Calu3 (cell line): ENCODE measurements at regions not wholly inside any gene's neighbourhood (a gene's known extent, or its start where the extent isn't known, plus 50 kb on each side); places are given as distances from the start of the nearest gene placed in this dataset.

Source experiments
- BruUV-seq: library from RNA; stranded (reverse); fragments of 400-500 nt; replicated peaks from 2 replicates; lab custom pipeline; 2021; lab: Mats Ljungman, UMichigan
- CTCF ChIA-PET: fragments of 300-600 bp; sonication (Branson Sonifier 250); formaldehyde crosslinking; loops from one replicate; lab custom pipeline; 2022; ENCODE audit warnings: antibody characterized with exemption; lab: Charles Lee
- DNase-seq: peaks from one replicate; pipeline ENCODE4 v3.0.0; 2022
- H3K27ac Mint-ChIP-seq: one replicate; pipeline ENCODE4 v1.8.0; 2022; ENCODE audit warnings: mixed read lengths; ENCODE audit not compliant: unreplicated experiment
- H3K27me3 Mint-ChIP-seq: one replicate; pipeline ENCODE4 v1.8.0; 2022; ENCODE audit warnings: mixed read lengths; ENCODE audit not compliant: unreplicated experiment
- H3K36me3 Mint-ChIP-seq: one replicate; pipeline ENCODE4 v1.8.0; 2022; ENCODE audit warnings: mild to moderate bottlenecking, moderate library complexity, mixed read lengths; ENCODE audit not compliant: insufficient read depth, unreplicated experiment
- H3K4me1 Mint-ChIP-seq: one replicate; pipeline ENCODE4 v1.8.0; 2022; ENCODE audit warnings: mild to moderate bottlenecking, low read depth, mixed read lengths; ENCODE audit not compliant: unreplicated experiment
- H3K4me3 Mint-ChIP-seq: one replicate; pipeline ENCODE4 v1.8.0; 2022; ENCODE audit warnings: mild to moderate bottlenecking, low read depth, moderate library complexity, mixed read lengths; ENCODE audit not compliant: unreplicated experiment
- H3K9me3 Mint-ChIP-seq: one replicate; pipeline ENCODE4 v1.8.0; 2022; ENCODE audit warnings: low read depth, mixed read lengths; ENCODE audit not compliant: unreplicated experiment
- intact Hi-C: fragments of 100-400 bp; cut with micrococcal nuclease; formaldehyde crosslinking; loops from one replicate; pipeline ENCODE4 v1.10.0; 2022; ENCODE audit not compliant: unreplicated experiment
- TF ChIP-seq, protein P1 (sequence below): fragments of 200-600 bp; IDR thresholded peaks from one replicate; pipeline ENCODE4 v1.8.0; 2022; ENCODE audit warnings: antibody characterized with exemption; ENCODE audit not compliant: unreplicated experiment

GRCh38 chr4:108270466-108271450 is 102.0 kb upstream of the LEF1 start:
- no peak overlapping the region for H3K4me3 Mint-ChIP-seq
- no peak overlapping the region for H3K27ac Mint-ChIP-seq
- H3K9me3 Mint-ChIP-seq: no peaks in the 10 kb centered on the region
- no TSS peak for BruUV-seq
- no peaks in the 10 kb centered on the region for H3K36me3 Mint-ChIP-seq
- TF ChIP-seq, protein P1, sequence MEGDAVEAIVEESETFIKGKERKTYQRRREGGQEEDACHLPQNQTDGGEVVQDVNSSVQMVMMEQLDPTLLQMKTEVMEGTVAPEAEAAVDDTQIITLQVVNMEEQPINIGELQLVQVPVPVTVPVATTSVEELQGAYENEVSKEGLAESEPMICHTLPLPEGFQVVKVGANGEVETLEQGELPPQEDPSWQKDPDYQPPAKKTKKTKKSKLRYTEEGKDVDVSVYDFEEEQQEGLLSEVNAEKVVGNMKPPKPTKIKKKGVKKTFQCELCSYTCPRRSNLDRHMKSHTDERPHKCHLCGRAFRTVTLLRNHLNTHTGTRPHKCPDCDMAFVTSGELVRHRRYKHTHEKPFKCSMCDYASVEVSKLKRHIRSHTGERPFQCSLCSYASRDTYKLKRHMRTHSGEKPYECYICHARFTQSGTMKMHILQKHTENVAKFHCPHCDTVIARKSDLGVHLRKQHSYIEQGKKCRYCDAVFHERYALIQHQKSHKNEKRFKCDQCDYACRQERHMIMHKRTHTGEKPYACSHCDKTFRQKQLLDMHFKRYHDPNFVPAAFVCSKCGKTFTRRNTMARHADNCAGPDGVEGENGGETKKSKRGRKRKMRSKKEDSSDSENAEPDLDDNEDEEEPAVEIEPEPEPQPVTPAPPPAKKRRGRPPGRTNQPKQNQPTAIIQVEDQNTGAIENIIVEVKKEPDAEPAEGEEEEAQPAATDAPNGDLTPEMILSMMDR: no peak
- no peaks in the 10 kb centered on the region for H3K4me1 Mint-ChIP-seq
- CTCF ChIA-PET: no interaction called here
- H3K27me3 Mint-ChIP-seq: no peaks in the 10 kb centered on the region
- DNase-seq: no peak
- intact Hi-C loops: no loop called here

- CTCF ChIA-PET: no interaction called here
- no peaks in the 10 kb centered on the region for H3K36me3 Mint-ChIP-seq
- H3K4me1 Mint-ChIP-seq: no peaks in the 10 kb centered on the region
- no peak overlapping the region for H3K4me3 Mint-ChIP-seq
- no peak overlapping the region for H3K27ac Mint-ChIP-seq
- intact Hi-C loops: no loop called here
- BruUV-seq: no TSS peak
- no peak for DNase-seq
- TF ChIP-seq, protein P1: no peak
- H3K27me3 Mint-ChIP-seq: peaks cover 8% of the 10 kb centered on the region
- no peaks in the 10 kb centered on the region for H3K9me3 Mint-ChIP-seq
Observed at GRCh38 chr4:108264693-108265092, 96.0 kb upstream of the LEF1 start.

DNA sequence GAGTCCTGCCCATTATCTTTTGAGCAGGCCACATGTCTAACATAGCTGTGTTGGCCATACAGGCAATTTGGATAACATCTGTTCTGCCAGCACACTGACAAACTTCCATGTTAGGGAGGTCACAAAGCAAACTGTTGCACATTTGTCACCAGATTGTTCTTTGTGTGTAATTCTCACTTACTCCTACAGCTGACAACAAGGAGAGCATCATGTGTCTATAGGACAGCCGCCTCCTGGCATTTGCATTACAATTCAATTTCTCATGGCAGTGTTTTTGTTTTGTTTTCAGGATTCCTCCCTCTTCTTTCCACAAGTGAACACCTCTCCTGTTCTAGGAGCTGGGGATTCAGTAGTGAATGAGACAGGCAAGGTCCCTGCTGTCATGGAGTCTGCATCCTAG is 94.3 kb upstream of the LEF1 start:
- BruUV-seq: no TSS peak
- Mint-ChIP-seq H3K27ac (no peak overlapping the region), H3K36me3 (no peaks in the 10 kb centered on the region), H3K4me1 (no peaks in the 10 kb centered on the region), H3K4me3 (no peak overlapping the region), H3K9me3 (no peaks in the 10 kb centered on the region), H3K27me3 (peaks cover 13% of the 10 kb centered on the region)
- intact Hi-C loops: no loop called here
- TF ChIP-seq, protein P1: no peak
- CTCF ChIA-PET: no interaction called here
- DNase-seq: no peak

- Mint-ChIP-seq H3K36me3 (no peaks in the 10 kb centered on the region), H3K4me1 (no peaks in the 10 kb centered on the region), H3K9me3 (no peaks in the 10 kb centered on the region), H3K27me3 (peaks cover 13% of the 10 kb centered on the region), H3K27ac (no peak overlapping the region), H3K4me3 (no peak overlapping the region)
- CTCF ChIA-PET: no interaction called here
- TF ChIP-seq, protein P1: no peak
- DNase-seq: no peak
- no TSS peak for BruUV-seq
- intact Hi-C loops: no loop called here
Observed at GRCh38 chr4:108261026-108261425, 92.3 kb upstream of the LEF1 start.
